Erythroblast (primary cell): ENCODE measurements at regions not wholly inside any gene's neighbourhood (a gene's known extent, or its start where the extent isn't known, plus 50 kb on each side); places are given as distances from the start of the nearest gene placed in this dataset.

Source experiments
- GATA1 ChIP-seq: IDR thresholded peaks from 2 replicates; pipeline ENCODE4 v1.6.1; 2011; ENCODE audit warnings: low read depth, mild to moderate bottlenecking, control low read depth, low read length, moderate library complexity
- POLR2A ChIP-seq: IDR thresholded peaks from 2 replicates; pipeline ENCODE4 v1.6.1; 2011; ENCODE audit warnings: mild to moderate bottlenecking, low read length

GRCh38 chr11:45453721-45454120 lies 167.6 kb upstream of the SYT13 start:
- TF ChIP-seq POLR2A: no peak
- TF ChIP-seq GATA1: no peak
